ENCODE measurements at regions not wholly inside any gene's neighbourhood (a gene's known extent, or its start where the extent isn't known, plus 50 kb on each side); places are given as distances from the start of the nearest gene placed in this dataset.

- TF ChIP-seq, protein P1, sequence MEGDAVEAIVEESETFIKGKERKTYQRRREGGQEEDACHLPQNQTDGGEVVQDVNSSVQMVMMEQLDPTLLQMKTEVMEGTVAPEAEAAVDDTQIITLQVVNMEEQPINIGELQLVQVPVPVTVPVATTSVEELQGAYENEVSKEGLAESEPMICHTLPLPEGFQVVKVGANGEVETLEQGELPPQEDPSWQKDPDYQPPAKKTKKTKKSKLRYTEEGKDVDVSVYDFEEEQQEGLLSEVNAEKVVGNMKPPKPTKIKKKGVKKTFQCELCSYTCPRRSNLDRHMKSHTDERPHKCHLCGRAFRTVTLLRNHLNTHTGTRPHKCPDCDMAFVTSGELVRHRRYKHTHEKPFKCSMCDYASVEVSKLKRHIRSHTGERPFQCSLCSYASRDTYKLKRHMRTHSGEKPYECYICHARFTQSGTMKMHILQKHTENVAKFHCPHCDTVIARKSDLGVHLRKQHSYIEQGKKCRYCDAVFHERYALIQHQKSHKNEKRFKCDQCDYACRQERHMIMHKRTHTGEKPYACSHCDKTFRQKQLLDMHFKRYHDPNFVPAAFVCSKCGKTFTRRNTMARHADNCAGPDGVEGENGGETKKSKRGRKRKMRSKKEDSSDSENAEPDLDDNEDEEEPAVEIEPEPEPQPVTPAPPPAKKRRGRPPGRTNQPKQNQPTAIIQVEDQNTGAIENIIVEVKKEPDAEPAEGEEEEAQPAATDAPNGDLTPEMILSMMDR (conservative IDR thresholded peaks at IDR 0.05; ENCODE audit: low read depth, low read length): no peak
- TF ChIP-seq EZH2 (IDR thresholded peaks at IDR 0.05; ENCODE audit: borderline replicate concordance, low read depth, low read length, poor library complexity, severe bottlenecking): no peak
These were observed 72.2 kb upstream of the C1orf87 start for GRCh38 chr1:60145771-60146170.

Data from A673 (cell line).